ENCODE measurements at regions not wholly inside any gene's neighbourhood (a gene's known extent, or its start where the extent isn't known, plus 50 kb on each side); places are given as distances from the start of the nearest gene placed in this dataset.
"Not testable (repeated sequence)": the region's sequence is repeated elsewhere in the genome, so short reads cannot be mapped to it uniquely, and the experiment has no call there.

DNA sequence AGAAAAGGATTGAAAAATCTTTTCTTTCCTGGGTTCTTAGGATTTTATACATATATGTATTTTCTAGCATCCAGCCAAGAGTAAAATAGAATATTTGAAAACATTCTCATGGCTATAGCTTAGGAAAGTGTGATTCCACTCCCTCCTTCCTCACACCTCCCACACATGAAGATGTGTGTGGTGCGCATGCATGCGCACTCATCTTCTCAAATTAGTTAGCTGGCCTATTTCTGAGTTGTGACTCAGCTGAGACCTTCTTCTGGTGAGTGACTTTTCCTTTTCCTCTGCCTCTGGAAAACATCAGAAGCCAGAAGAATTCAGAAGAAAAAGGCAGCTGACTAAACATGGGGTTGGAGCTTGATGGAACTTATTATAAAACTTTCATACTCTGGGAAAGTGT, 149.8 kb downstream of the OR4C45 start:
- H3K4me3 Mint-ChIP-seq = no peak overlapping the region
- H3K27me3 Mint-ChIP-seq (ENCODE audit: insufficient read depth) = no peaks in the 10 kb centered on the region
- no peak for DNase-seq (ENCODE audit: low spot score)
- H3K36me3 Mint-ChIP-seq (ENCODE audit: low read depth) = no peaks in the 10 kb centered on the region
- H3K4me1 Mint-ChIP-seq (ENCODE audit: low read depth) = no peaks in the 10 kb centered on the region
- intact Hi-C loops (cut with micrococcal nuclease) = no loop called here
- H3K27ac Mint-ChIP-seq = no peak overlapping the region
- H3K9me3 Mint-ChIP-seq = peaks cover 29% of the 10 kb centered on the region

DNA sequence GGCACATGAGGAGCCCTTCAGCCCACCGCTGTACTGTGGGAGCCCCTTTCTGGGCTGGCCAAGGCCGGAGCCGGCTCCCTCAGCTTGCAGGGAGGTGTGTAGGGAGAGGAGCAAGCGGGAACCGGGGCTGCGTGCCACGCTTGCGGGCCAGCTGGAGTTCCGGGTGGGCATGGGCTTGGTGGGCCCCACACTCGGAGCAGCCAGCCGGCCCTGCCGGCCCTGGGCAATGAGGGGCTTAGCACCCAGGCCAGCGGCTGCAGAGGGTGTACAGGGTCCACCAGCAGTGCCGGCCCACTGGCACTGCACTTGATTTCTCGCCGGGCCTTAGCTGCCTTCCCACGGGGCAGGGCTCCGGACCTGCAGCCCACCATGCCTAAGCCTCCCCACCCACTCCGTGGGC, 150.5 kb downstream of the OR4C45 start:
- intact Hi-C loops (cut with micrococcal nuclease); DNase-seq (ENCODE audit: low spot score); H3K27ac Mint-ChIP-seq; H3K36me3 Mint-ChIP-seq (ENCODE audit: low read depth); H3K27me3 Mint-ChIP-seq (ENCODE audit: insufficient read depth); H3K4me3 Mint-ChIP-seq; H3K4me1 Mint-ChIP-seq (ENCODE audit: low read depth): not testable (repeated sequence)
- H3K9me3 Mint-ChIP-seq = peaks cover 29% of the 10 kb centered on the region

DNA sequence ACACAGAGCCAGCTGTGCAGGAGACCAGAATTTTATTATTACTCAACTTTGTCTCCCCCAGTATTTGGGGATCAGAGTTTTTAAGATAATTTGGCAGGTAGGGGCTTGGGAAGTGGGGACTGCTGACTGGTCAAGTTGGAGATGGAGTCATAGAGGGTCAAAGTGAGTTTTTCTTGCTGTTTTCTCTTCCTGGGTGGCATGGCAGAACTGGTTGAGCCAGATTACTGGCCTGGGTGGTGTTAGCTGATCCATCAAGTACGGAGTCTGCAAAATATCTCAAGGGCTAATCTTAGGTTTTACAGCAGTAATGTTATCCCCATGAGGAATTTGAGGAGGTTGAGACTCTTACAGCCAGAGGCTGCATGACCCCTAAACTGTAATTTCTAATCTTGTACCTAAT, 153.5 kb downstream of the OR4C45 start:
- H3K4me1 Mint-ChIP-seq (ENCODE audit: low read depth) = no peaks in the 10 kb centered on the region
- no peaks in the 10 kb centered on the region for H3K36me3 Mint-ChIP-seq (ENCODE audit: low read depth)
- H3K27me3 Mint-ChIP-seq (ENCODE audit: insufficient read depth) = no peaks in the 10 kb centered on the region
- H3K4me3 Mint-ChIP-seq = no peak overlapping the region
- no peak for DNase-seq (ENCODE audit: low spot score)
- intact Hi-C loops (cut with micrococcal nuclease) = no loop called here
- H3K9me3 Mint-ChIP-seq = peaks cover 33% of the 10 kb centered on the region
- H3K27ac Mint-ChIP-seq = no peak overlapping the region

DNA sequence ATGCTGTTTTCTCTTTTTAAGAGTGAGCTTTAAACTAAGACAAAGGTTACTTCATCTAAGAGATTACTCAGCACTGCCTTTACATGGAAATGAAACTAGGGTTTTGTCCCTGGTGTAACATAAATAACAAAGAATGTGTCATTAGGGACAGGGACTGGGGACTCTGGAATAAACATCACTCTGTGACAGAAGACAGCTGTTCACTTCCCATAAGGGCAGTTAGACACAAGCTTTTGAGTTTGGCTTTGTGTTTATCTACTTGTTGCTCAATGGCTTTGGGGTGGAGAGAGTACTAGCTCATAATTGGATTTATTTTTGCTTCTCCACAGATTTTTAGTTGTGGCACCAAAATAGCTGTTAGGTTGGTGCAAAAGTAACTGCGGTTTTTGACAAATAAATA, 154.5 kb downstream of the OR4C45 start:
- Mint-ChIP-seq H3K4me1 (ENCODE audit: low read depth) (no peaks in the 10 kb centered on the region), H3K27me3 (ENCODE audit: insufficient read depth) (no peaks in the 10 kb centered on the region), H3K36me3 (ENCODE audit: low read depth) (no peaks in the 10 kb centered on the region), H3K9me3 (peaks cover 37% of the 10 kb centered on the region), H3K4me3 (no peak overlapping the region), H3K27ac (no peak overlapping the region)
- intact Hi-C loops (cut with micrococcal nuclease) = no loop called here
- no peak for DNase-seq (ENCODE audit: low spot score)

DNA sequence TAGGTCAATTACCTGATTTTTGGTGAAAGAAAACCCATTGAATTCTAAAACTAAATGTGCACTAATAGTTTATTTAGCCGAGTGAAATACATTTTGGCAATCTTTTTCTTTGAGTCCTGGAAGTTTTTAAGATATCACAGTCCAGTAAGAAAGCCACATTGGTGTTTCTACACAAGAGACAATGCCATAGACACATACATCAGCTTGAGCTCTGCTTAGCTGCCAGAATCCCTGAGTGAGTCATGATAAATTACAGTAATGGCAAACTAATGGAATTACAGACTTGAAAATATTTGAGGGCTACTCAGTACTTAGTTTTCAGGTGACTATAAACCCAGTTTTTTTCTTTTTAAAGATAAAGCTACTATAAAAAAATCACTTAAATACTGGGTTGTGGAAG, 155.4 kb downstream of the OR4C45 start:
- H3K9me3 Mint-ChIP-seq = peaks cover 40% of the 10 kb centered on the region
- no peaks in the 10 kb centered on the region for H3K27me3 Mint-ChIP-seq (ENCODE audit: insufficient read depth)
- no peak overlapping the region for H3K27ac Mint-ChIP-seq
- H3K4me1 Mint-ChIP-seq (ENCODE audit: low read depth) = no peaks in the 10 kb centered on the region
- H3K36me3 Mint-ChIP-seq (ENCODE audit: low read depth) = no peaks in the 10 kb centered on the region
- no peak for DNase-seq (ENCODE audit: low spot score)
- no peak overlapping the region for H3K4me3 Mint-ChIP-seq
- intact Hi-C loops (cut with micrococcal nuclease) = no loop called here

DNA sequence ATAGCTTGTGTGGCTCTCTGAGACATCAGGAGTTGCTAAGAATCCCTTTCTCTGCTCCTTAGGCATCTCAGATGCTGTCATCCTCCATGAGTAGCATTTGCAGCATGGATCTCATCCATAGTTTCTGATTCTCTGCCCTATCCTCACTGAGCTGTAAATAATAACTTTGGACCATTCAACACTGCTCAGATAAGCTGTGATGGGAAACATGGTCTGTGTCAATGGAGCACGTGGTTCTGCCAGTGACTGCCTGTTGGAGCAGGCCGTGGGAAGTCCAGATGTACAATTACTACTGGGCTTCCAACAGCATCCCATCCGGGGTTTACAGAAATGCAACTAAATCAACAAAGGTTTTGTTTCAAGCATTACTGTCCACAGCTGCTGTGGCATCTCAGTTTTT, 160.1 kb downstream of the OR4C45 start:
- no peaks in the 10 kb centered on the region for H3K4me1 Mint-ChIP-seq (ENCODE audit: low read depth)
- intact Hi-C loops (cut with micrococcal nuclease) = no loop called here
- no peak overlapping the region for H3K27ac Mint-ChIP-seq
- H3K4me3 Mint-ChIP-seq = no peak overlapping the region
- DNase-seq (ENCODE audit: low spot score) = no peak
- no peaks in the 10 kb centered on the region for H3K27me3 Mint-ChIP-seq (ENCODE audit: insufficient read depth)
- peaks cover 33% of the 10 kb centered on the region for H3K9me3 Mint-ChIP-seq
- H3K36me3 Mint-ChIP-seq (ENCODE audit: low read depth) = no peaks in the 10 kb centered on the region

DNA sequence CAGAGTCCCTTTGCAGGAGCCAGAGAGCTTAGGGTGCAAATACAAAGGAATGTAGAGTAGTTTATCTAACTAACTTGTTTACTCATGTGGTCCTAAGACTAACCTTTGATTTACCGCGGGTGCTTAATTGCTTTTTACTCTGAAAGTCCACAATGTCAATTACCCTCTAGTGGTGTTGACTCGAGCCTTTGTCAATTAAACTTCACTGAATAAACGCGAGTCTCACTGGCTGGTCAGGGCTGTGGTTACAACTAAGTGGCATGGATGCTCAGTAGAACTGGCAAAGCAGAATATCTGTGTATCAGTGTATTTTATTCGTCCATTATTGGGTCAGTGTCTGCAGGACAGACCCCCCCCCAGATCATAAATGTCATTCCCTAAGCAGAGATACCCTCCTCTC, 181.7 kb downstream of the OR4C45 start:
- no peaks in the 10 kb centered on the region for H3K36me3 Mint-ChIP-seq (ENCODE audit: low read depth)
- peaks cover 43% of the 10 kb centered on the region for H3K9me3 Mint-ChIP-seq
- no peak for DNase-seq (ENCODE audit: low spot score)
- intact Hi-C loops (cut with micrococcal nuclease) = no loop called here
- no peaks in the 10 kb centered on the region for H3K27me3 Mint-ChIP-seq (ENCODE audit: insufficient read depth)
- no peak overlapping the region for H3K4me3 Mint-ChIP-seq
- H3K4me1 Mint-ChIP-seq (ENCODE audit: low read depth) = no peaks in the 10 kb centered on the region
- no peak overlapping the region for H3K27ac Mint-ChIP-seq

DNA sequence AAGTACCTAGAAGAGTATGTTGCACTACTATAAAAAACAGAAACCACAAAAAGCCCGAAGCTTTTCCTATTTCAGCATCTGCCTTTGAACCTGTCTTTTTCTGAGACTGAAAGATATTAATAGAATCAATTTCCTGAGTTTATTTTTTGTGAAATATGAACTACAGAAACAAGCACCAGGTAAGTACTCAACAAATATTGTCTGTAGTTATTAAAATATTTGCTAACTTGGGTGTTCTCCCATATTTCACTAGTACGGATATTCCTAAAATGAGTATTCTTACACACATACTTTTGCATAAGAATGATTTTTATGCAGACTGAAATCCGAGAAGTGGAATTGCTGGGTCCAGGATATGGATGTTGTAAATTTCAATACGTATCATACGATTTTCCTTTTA, 188.0 kb downstream of the OR4C45 start:
- H3K4me1 Mint-ChIP-seq (ENCODE audit: low read depth) = no peaks in the 10 kb centered on the region
- H3K27me3 Mint-ChIP-seq (ENCODE audit: insufficient read depth) = no peaks in the 10 kb centered on the region
- intact Hi-C loops (cut with micrococcal nuclease) = no loop called here
- H3K9me3 Mint-ChIP-seq = peaks cover 24% of the 10 kb centered on the region
- no peak overlapping the region for H3K27ac Mint-ChIP-seq
- no peak overlapping the region for H3K4me3 Mint-ChIP-seq
- no peak for DNase-seq (ENCODE audit: low spot score)
- no peaks in the 10 kb centered on the region for H3K36me3 Mint-ChIP-seq (ENCODE audit: low read depth)

DNA sequence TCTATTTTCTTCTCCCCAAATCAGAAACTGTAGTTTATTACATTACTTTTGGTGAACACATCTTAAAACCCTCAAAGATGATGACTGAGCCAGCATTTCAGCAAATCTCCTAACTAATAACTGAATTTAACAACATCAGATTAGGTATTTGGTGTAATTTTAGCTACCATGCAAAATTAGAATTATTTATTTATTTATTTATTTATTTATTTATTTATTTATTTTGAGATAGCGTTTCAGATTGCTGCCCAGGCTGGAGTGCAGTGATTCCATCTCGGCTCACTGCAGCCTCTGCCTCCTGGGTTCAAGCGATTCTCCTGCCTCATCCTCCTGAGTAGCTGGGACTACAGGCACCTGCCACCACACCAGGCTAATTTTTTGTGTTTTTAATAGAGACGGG, 205.7 kb downstream of the OR4C45 start:
- H3K36me3 Mint-ChIP-seq (ENCODE audit: low read depth); H3K4me1 Mint-ChIP-seq (ENCODE audit: low read depth); intact Hi-C loops (cut with micrococcal nuclease); H3K27ac Mint-ChIP-seq; DNase-seq (ENCODE audit: low spot score); H3K4me3 Mint-ChIP-seq; H3K27me3 Mint-ChIP-seq (ENCODE audit: insufficient read depth): not testable (repeated sequence)
- peaks cover 17% of the 10 kb centered on the region for H3K9me3 Mint-ChIP-seq

DNA sequence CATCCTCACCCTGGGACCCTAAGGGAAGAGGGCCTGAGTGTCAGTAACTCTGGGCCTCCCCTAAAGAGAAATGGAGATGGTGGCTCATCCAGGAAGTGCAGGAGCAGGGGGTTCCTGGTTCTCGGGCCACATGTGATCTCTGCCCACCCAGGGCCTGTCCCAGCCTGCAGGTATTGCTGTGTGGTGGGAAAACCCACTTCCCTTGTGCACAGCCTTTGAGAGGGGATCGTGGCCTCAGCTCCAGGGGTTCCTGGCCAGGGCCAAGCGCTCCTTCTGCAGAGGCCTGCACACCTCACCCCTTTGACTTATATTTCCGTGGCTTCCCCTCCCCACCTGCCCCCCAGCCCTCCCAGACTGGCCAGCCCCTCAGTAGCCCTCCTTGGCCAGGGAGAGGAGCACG, 213.5 kb downstream of the OR4C45 start:
- Mint-ChIP-seq H3K36me3 (ENCODE audit: low read depth) (no peaks in the 10 kb centered on the region), H3K4me3 (no peak overlapping the region), H3K27me3 (ENCODE audit: insufficient read depth) (no peaks in the 10 kb centered on the region), H3K4me1 (ENCODE audit: low read depth) (no peaks in the 10 kb centered on the region), H3K27ac (no peak overlapping the region), H3K9me3 (peaks cover 16% of the 10 kb centered on the region)
- intact Hi-C loops (cut with micrococcal nuclease) = no loop called here
- no peak for DNase-seq (ENCODE audit: low spot score)

DNA sequence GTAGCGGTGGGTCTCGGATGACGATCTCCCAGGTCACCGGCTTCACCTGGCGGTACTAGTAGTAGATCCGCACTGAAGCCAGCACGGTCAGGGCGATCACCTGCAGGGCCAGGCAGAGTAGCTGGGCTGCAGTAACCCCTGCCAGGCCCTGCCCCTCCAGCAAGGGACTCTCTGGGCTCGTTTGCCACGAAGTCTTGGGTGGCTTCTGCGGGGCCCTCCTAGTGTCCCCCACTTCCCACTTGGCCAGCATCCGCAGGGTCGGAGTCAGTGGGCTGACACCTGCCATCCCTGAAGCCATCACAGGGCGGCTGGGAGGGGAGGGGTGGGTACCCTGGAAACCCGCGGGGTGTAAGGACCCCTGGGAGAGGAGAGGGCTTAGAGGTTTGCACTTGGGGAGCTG, 214.0 kb downstream of the OR4C45 start:
- Mint-ChIP-seq H3K27ac (no peak overlapping the region), H3K4me3 (no peak overlapping the region), H3K9me3 (peaks cover 16% of the 10 kb centered on the region), H3K4me1 (ENCODE audit: low read depth) (no peaks in the 10 kb centered on the region), H3K27me3 (ENCODE audit: insufficient read depth) (no peaks in the 10 kb centered on the region), H3K36me3 (ENCODE audit: low read depth) (no peaks in the 10 kb centered on the region)
- intact Hi-C loops (cut with micrococcal nuclease) = no loop called here
- no peak for DNase-seq (ENCODE audit: low spot score)

DNA sequence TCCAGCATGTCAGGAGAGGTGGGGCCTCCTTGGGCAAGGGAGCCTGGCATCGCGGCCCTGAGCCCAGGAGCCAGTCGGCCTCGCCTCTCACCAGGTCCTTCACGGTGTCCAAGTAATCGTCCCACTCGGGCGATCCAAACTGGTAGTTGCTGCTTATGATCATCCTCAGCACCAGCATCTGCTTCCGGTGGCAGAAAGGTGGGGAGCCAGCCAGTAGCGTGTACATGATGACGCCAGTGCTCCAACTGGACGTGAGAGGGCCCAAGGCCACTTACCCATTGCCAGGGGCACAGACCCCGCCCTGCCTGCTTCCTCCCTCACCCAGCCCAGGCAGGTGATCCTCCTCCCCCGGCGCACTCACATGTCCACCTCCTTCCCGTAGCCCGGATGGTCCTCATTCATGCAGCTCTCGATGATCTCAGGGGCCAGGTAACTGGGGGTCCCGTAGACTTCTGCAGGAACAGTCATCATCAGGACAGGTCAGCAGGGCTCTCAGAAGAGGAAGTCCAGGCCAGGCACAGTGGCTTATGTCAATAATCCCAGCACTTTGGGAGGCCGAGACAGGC, 214.7 kb downstream of the OR4C45 start:
- no peaks in the 10 kb centered on the region for H3K4me1 Mint-ChIP-seq (ENCODE audit: low read depth)
- DNase-seq (ENCODE audit: low spot score) = no peak
- H3K27me3 Mint-ChIP-seq (ENCODE audit: insufficient read depth) = no peaks in the 10 kb centered on the region
- peaks cover 16% of the 10 kb centered on the region for H3K9me3 Mint-ChIP-seq
- intact Hi-C loops (cut with micrococcal nuclease) = no loop called here
- H3K27ac Mint-ChIP-seq = no peak overlapping the region
- H3K4me3 Mint-ChIP-seq = no peak overlapping the region
- H3K36me3 Mint-ChIP-seq (ENCODE audit: low read depth) = no peaks in the 10 kb centered on the region

DNA sequence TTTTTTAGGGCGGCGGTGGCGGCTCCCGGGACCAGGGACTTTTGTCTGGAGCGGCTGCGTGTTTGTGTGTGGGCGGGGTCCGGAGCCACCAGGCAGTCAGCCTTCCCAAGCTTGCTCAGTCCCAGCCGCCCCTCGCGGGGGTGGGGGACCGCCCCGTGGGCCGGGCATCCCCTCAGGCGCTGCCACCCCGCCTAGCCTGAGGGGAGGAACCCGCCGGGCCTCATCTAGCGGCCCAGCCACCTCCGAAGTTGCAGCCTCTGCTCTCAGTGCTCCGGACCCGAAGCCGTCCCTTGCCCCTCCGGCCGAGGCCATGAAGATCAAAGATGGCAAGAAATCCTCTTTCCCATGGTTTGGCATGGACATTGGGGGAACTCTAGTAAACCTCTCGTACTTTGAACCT, 235.2 kb downstream of the OR4C45 start:
- no peak overlapping the region for H3K4me3 Mint-ChIP-seq
- no peaks in the 10 kb centered on the region for H3K27me3 Mint-ChIP-seq (ENCODE audit: insufficient read depth)
- intact Hi-C loops (cut with micrococcal nuclease) = no loop called here
- no peaks in the 10 kb centered on the region for H3K36me3 Mint-ChIP-seq (ENCODE audit: low read depth)
- no peaks in the 10 kb centered on the region for H3K4me1 Mint-ChIP-seq (ENCODE audit: low read depth)
- no peak overlapping the region for H3K27ac Mint-ChIP-seq
- DNase-seq (ENCODE audit: low spot score) = no peak
- peaks cover 54% of the 10 kb centered on the region for H3K9me3 Mint-ChIP-seq

DNA sequence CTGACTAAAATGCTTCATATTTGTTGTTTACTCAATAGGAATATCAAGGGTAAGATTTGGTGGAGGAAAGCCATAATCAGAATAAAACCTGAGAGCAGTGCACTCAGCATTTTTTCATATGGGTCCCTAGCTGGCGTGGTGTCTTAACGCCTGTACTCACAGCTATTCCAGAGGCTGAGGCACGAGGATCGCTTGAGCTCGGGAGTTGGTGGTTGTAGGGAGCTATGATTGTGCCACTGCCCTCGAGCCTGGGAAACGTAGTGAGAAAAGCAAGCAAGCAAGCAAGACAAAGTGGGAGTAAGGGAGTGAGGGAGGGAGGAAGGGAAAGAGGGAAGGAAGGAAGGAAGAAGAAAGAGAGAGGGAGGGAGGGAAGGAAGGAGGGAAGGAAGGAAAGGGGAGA, 242.5 kb downstream of the OR4C45 start:
- peaks cover 59% of the 10 kb centered on the region for H3K9me3 Mint-ChIP-seq
- no peak for DNase-seq (ENCODE audit: low spot score)
- H3K27ac Mint-ChIP-seq = no peak overlapping the region
- intact Hi-C loops (cut with micrococcal nuclease) = no loop called here
- no peaks in the 10 kb centered on the region for H3K36me3 Mint-ChIP-seq (ENCODE audit: low read depth)
- H3K4me3 Mint-ChIP-seq = no peak overlapping the region
- no peaks in the 10 kb centered on the region for H3K27me3 Mint-ChIP-seq (ENCODE audit: insufficient read depth)
- no peaks in the 10 kb centered on the region for H3K4me1 Mint-ChIP-seq (ENCODE audit: low read depth)
